NCI-H748 treated with DMSO at 0.1 percent for 48 hours (cell line): ENCODE measurements at regions not wholly inside any gene's neighbourhood (a gene's known extent, or its start where the extent isn't known, plus 50 kb on each side); places are given as distances from the start of the nearest gene placed in this dataset.

Experiments
- DNase-seq: peaks from one replicate; lab custom pipeline; 2025; lab: John Stamatoyannopoulos, UW

- no peak for DNase-seq
Observed at GRCh38 chr2:164090533-164090932, 354.7 kb upstream of the FIGN start.

- no peak for DNase-seq
Observed at GRCh38 chr2:164084066-164084465, 348.3 kb upstream of the FIGN start.

GRCh38 chr2:164080486-164080885, 344.7 kb upstream of the FIGN start:
- DNase-seq, result no peak

GRCh38 chr2:164079258-164079657, 343.4 kb upstream of the FIGN start:
- no peak for DNase-seq

GRCh38 chr2:164078421-164078820, 342.6 kb upstream of the FIGN start:
- DNase-seq, result no peak

- no peak for DNase-seq
Observed at GRCh38 chr2:164073101-164074074, 337.6 kb upstream of the FIGN start.

- peak; percentile 94 for DNase-seq
Observed at GRCh38 chr2:164069540-164069939, 333.7 kb upstream of the FIGN start.

- no peak for DNase-seq
Observed at GRCh38 chr2:164068063-164068462, 332.3 kb upstream of the FIGN start.

- peak; percentile 99 for DNase-seq
Observed at GRCh38 chr2:164066095-164066494, 330.3 kb upstream of the FIGN start.

- DNase-seq, result no peak
Observed at GRCh38 chr2:164065038-164065437, 329.2 kb upstream of the FIGN start.

- peak; percentile 42 for DNase-seq
Observed at GRCh38 chr2:164061129-164061746, 325.4 kb upstream of the FIGN start.

GRCh38 chr2:164060031-164060430, 324.2 kb upstream of the FIGN start:
- DNase-seq, result no peak

- no peak for DNase-seq
Observed at GRCh38 chr2:164055623-164056022, 319.8 kb upstream of the FIGN start.

- DNase-seq, result no peak
Observed at GRCh38 chr2:164054651-164055050, 318.8 kb upstream of the FIGN start.

GRCh38 chr2:164053021-164053420, 317.2 kb upstream of the FIGN start:
- DNase-seq, result no peak

- no peak for DNase-seq
Observed at GRCh38 chr2:164052006-164052405, 316.2 kb upstream of the FIGN start.

GRCh38 chr2:164048729-164049128, 312.9 kb upstream of the FIGN start:
- DNase-seq, result no peak

GRCh38 chr2:164046040-164046439, 310.2 kb upstream of the FIGN start:
- no peak for DNase-seq

GRCh38 chr2:164044622-164045021, 308.8 kb upstream of the FIGN start:
- no peak for DNase-seq

- no peak for DNase-seq
Observed at GRCh38 chr2:164039270-164039669, 303.5 kb upstream of the FIGN start.

GRCh38 chr2:164032995-164033394, 297.2 kb upstream of the FIGN start:
- no peak for DNase-seq

- no peak for DNase-seq
Observed at GRCh38 chr2:164030623-164031022, 294.8 kb upstream of the FIGN start.

- DNase-seq, result no peak
Observed at GRCh38 chr2:164028814-164029534, 293.2 kb upstream of the FIGN start.
